NCI-H187 (cell line): ENCODE measurements at regions not wholly inside any gene's neighbourhood (a gene's known extent, or its start where the extent isn't known, plus 50 kb on each side); places are given as distances from the start of the nearest gene placed in this dataset.

Experiments used
- DNase-seq, 2 experiments: peaks; one replicate each; lab custom pipeline; 2025; lab: John Stamatoyannopoulos, UW

DNA sequence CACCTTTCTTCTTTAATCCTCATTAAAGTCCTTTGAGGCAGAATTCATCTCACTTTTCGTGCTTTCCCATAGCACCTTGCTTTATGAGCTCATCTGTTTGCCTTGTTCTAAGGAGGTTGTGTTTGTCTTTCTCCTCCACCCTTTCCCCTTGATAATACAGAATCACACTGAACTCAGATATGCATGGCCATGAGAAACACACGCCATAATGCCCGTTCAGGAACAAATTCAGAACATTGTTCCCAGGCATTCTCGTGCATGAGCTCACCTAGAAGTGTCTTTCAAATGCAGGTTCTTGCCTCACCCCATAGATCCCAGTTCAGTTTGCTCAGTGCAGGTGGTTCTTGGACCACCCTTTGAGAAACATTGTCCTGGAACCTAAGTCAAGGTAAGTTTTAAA, 71.1 kb downstream of the TMEM114 start:
- no peak for DNase-seq

DNA sequence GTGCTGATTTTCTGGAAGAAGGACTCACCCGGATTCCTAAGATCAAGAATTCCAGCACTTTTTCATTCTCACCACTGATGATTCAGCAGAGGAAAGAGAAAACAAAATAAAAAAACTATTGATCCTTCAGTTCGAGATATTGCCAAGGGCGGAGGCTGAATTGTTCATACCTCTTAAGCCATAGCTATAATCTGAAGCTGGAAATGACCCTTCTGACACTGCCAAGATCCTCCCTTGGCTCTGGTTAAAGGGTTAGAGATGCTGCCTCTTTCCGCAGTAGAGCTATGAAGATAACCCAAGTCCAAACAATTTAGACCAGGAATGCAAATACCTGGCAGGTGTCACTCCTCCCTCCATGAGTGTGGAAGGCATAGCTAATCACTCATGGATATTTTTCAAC, 73.0 kb downstream of the TMEM114 start:
- DNase-seq = no peak

- no peak for DNase-seq
Observed at GRCh38 chr16:8516471-8516870, 73.8 kb downstream of the TMEM114 start.

- no peak for DNase-seq
Observed at GRCh38 chr16:8512941-8513624, 77.2 kb downstream of the TMEM114 start.

- DNase-seq = no peak
Observed at GRCh38 chr16:8511464-8511863, 78.8 kb downstream of the TMEM114 start.

GRCh38 chr16:8510160-8510559, 80.2 kb downstream of the TMEM114 start:
- no peak for DNase-seq

- no peak for DNase-seq
Observed at GRCh38 chr16:8505327-8505991, 84.9 kb downstream of the TMEM114 start.

DNA sequence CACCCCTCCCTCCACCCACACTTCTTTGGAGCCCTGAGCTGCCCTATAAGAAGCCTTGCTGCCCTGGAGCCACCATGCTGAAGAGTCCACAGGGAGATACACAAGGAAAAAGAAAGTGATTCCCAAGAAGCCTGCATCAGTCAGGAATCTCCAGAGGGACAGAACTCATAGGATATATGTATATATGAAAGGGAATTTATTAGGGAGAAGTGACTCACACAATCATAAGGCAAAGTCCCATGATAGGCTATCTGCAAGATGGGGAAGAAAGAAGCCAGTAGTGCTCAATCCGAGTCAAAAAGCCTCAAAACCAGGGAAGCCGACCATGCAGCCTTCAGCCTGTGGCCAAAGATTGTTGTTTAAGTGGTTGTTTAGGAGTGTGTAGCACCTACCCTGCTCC, 87.9 kb downstream of the TMEM114 start:
- no peak for DNase-seq

- DNase-seq = no peak
Observed at GRCh38 chr16:8500351-8500750, 90.0 kb downstream of the TMEM114 start.

DNA sequence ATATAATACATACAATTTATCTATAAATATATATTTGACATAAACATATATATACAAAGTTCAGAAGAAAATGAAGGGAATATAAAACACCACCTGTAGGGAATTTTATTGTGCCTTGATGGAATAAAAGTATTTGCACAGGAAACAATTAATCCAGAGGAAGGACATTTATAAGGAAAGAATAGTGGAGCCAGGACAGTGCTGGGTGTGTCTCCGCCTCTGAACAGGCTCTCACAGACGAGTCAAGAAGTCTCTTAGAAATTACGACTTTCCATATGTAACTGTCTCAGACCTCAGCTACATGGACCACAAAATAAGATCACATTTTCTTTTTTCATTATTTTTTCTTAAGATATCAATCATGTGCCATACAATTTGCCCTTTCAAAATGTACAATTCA, 93.9 kb downstream of the TMEM114 start:
- DNase-seq = no peak

DNA sequence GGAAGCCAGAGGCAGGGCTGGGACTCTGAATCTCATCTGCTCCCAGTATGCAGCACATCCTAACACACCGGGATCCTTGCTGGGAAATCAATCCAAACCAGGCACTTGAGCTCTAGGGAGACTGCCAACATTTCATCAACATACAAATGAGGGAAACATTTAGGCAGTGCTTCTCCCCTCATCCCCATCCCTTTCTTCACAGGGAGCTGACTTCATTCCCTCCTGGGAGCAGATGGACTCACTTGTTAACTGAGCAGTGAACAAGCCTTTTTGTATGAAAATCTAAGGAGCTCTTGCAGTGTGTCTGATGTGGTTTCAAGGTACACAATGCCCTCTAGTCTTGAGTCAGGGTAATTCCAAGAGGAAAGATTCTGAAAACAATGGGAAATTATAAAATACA, 96.3 kb downstream of the TMEM114 start:
- DNase-seq = no peak

DNA sequence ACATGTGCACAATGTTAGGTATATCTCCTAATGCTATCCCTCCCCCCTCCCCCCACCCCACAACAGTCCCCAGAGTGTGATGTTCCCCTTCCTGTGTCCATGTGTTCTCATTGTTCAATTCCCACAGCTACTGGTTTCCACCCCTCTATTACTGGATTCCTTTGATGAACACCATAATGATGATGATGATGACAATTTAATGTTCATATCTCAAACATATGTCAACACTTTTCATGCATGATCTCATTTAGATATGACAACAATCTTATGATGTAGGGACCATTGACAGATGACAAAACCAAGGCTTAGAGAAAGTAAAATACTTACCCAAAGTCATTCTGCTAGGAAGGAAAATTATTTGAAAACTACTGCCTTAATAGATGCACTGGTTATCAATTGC, 97.6 kb downstream of the TMEM114 start:
- no peak for DNase-seq

DNA sequence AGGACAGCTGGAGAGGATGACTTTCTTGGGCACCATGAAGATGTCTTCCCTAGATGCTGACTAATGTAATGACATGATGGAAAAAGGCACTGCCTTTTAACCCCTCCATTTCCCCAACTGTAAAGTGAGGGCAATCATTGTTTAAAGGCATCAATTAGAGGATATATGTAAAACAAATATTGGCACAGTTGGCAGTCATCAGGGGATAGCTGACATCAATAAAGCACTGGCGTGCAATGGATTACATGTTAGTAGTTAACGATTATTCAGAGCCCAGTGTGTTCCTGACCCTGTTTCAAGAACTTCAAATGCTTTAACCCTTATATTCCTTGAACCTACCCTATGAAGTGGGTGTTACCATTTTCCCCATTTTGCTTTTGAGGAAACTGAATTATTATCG, 100.7 kb downstream of the TMEM114 start:
- DNase-seq = no peak

- no peak for DNase-seq
Observed at GRCh38 chr16:8486985-8487384, 103.3 kb downstream of the TMEM114 start.

GRCh38 chr16:8483396-8483795, 106.9 kb downstream of the TMEM114 start:
- no peak for DNase-seq

GRCh38 chr16:8481810-8482209, 108.5 kb downstream of the TMEM114 start:
- no peak for DNase-seq

- no peak for DNase-seq
Observed at GRCh38 chr16:8476824-8477223, 113.5 kb downstream of the TMEM114 start.

GRCh38 chr16:8474587-8474986, 115.7 kb downstream of the TMEM114 start:
- no peak for DNase-seq

GRCh38 chr16:8469102-8469778, 121.1 kb downstream of the TMEM114 start:
- DNase-seq = no peak

DNA sequence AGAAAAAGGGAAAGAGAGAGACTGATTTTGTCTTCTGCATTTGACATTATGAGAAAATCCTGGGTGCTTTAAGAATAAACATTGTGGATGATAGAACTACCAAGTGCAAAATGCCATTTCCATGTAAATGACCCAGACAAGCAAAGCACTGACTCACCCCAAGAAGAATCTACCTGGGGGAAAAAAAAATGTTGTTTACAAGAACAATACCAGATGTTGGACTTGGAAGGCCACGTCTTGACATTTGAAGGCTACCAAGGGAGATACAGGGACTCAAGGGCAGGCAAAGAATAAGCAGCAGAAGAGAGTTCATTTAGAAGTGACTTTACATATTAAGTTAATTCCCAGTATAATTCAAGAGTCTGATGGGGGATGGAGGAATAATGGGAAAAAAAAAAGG, 125.3 kb downstream of the TMEM114 start:
- DNase-seq = no peak

DNA sequence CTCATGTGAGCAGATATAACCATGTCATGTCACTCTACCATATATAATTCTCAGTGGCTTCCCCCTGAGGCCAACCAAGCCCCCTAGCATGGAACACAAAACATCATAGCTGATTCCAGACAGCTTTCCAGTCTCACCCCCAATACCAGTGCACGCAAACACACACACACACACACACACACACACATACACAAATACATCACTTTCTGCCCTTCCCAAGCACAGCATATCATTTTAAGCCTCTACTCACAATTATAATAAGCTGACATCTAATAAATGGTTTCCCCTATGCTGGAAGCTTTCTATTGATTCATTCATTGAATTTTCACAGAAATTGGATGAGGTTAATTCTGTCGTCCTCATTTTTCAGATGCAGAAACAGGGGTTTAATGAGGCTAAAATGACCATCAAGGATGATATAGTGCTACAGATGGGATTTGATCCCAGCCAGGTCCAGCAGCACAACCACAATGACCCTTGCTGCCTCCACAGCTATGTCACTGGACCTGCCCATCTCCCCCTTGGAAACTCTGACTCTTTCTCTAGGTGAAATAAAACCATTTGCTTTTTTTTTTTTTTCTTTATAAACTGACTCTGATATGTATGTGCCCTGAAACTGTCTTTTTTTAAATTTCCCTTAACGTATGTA, 131.1 kb downstream of the TMEM114 start:
- no peak for DNase-seq

- DNase-seq = no peak
Observed at GRCh38 chr16:8458481-8459046, 131.7 kb downstream of the TMEM114 start.

GRCh38 chr16:8453359-8453758, 137.0 kb downstream of the TMEM114 start:
- DNase-seq = no peak
